Astrocyte (in vitro differentiated cells and primary cell): ENCODE measurements at regions not wholly inside any gene's neighbourhood (a gene's known extent, or its start where the extent isn't known, plus 50 kb on each side); places are given as distances from the start of the nearest gene placed in this dataset.

ENCODE experiments used
- CTCF ChIP-seq: IDR thresholded peaks from 2 replicates; pipeline ENCODE4 v1.5.1; 2011; ENCODE audit warnings: low read depth, mild to moderate bottlenecking, inconsistent platforms, low read length, moderate library complexity; ENCODE audit not compliant: insufficient read depth
- EZH2 ChIP-seq: IDR thresholded peaks from 2 replicates; pipeline ENCODE4 v1.6.1; 2012; ENCODE audit warnings: mild to moderate bottlenecking, low read length, inconsistent platforms; ENCODE audit not compliant: insufficient read depth

GRCh38 chr14:103232831-103233319 lies 101.2 kb upstream of the EIF5 start:
- no peak for TF ChIP-seq CTCF
- TF ChIP-seq EZH2, result no peak
